ENCODE measurements at regions not wholly inside any gene's neighbourhood (a gene's known extent, or its start where the extent isn't known, plus 50 kb on each side); places are given as distances from the start of the nearest gene placed in this dataset.

DNA sequence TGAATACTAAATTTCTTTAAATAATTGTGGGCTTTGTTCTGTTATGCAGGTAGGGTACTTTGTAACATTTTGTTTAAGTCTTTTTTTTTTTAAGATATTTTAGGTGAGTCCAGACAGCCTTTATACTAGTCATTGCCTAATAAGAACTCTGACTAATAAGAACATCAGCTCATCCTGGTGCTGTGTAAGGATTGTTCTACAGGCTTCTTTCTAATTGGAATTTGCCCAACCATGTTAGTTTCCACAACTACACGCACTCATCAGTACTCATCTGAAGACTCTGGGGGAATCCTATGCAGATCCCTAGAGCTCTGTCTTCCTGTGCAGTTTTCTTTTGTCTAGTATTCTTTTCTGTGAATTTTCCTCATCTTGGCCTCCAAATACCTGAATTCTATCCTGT lies 741.8 kb downstream of the IGSF11 start:
- no peak for DNase-seq

DNA sequence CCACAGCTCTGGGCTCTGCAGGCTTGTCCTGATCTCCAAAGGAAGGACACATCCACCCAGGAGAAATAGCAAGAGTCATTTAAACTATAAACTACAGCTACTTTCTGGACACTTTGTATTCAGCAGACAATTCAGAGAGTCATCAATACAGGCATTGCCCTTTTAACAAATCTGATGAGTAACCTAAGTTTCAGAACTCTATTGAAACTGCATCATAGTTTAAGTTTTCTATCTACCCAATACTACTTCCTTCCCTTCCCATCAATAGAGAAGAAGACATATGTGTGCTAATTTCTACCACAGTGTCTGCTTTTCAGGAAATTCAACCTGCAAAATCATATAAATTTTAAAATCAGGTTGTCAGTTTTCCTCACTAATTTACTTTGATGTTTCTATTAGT lies 736.5 kb downstream of the IGSF11 start:
- no peak for DNase-seq

DNA sequence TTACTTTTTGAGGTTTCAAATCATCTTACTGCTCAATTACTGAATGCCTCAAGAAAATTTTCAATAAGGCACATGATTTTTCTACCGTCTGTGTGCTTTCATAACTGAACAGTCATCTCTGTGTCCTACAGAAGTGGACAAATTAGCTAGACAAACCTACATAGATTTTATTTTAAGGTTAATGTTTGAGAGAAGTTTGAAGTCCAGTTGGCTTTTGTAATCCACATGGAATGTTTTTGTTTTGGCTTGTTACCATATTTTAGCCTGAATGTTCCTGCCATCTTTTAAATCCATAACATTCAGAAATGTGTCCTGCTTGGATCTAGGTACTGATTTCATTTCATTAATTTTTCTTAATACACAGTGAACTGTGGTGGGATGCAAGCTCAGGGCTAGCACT lies 730.1 kb downstream of the IGSF11 start:
- DNase-seq, result no peak

DNA sequence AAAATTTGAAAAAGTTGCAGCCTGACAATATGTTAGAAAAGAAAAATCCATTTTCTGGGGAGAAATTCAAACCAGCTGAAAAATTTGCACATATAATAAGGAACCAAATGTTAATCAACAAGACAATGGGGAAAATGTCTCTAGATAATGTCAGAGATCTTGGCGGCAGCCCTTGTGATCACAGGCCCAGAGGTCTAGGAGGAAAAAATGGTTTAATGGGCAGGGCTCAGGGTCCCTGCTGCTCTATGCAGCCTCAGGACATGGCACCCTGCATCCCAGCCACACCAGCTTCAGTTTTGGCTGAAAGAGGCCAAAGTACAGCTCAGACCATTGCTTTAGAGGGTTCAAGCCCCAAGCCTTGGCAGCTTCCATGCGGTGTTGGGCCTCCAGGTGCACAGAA lies 701.9 kb downstream of the IGSF11 start:
- no peak for DNase-seq

DNA sequence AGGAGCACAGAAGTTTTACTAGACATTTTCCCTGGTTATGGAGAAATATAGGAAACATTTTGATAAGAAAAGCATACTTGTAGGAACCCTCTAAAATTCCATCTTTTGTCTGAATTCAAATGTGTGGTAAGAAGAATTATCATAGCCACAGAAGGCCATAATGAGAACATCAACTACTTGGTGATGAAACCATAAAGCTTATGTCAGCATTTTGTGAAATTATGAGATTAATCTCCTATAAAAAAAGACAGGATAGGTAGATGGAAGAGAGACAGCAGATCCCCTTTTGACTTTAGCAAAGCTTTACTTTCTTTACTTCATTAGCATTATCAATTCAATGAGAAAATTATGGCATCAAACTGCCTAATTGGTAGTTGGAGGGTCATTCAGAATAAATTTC lies 697.0 kb downstream of the IGSF11 start:
- no peak for DNase-seq

DNA sequence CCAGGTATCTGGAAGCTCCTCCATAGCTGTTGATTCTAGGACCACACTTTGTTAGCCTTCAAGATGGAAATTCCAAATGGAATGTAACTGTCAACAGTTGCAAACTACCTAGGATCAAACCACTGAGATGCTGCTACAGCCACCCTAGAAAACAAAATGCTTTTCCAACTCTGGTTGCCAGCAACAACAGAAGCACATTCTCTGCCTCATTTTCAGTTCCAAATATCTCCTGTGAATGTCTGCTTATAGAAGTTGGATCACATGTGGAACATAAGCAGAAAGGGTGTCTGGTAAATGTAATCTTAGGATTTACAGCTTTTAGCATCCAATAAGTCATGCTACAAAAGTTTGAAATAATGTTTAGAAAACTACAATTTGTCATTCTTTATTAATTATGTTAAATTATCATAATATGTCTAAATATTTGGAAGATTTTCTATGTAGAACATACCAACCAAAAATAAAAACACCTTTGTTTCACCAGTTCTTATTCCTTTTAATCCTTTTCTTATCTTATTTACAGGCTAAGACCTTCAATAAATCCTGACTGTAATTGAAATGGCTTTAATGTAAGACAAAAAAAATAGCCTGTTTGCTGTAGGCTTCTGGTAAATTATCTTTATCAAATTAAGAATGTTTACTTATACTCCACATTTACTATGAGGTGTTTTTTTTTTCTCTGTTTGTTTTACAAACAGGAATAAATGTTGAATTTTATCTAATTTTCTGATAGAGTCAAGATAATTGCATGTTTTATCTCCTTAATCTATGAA lies 687.1 kb downstream of the IGSF11 start:
- DNase-seq, result no peak

DNA sequence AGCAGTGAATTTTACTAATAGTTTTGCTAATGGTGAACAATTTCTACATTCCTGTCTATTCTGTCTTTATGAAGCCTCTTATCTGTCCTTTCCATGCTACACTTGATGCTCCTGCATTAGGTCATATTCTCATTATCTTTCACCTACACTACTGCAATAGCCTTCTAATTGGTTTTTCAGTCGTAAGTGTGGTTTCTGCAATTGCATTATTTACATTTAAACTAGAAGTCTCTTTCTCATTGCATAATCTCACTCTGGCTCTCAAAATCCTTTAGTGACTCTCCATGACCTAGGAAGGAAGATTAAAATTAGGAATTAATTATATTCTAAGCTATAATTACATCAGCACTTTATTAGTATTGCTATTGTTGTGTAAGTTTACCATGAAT lies 686.5 kb downstream of the IGSF11 start:
- DNase-seq, result no peak

DNA sequence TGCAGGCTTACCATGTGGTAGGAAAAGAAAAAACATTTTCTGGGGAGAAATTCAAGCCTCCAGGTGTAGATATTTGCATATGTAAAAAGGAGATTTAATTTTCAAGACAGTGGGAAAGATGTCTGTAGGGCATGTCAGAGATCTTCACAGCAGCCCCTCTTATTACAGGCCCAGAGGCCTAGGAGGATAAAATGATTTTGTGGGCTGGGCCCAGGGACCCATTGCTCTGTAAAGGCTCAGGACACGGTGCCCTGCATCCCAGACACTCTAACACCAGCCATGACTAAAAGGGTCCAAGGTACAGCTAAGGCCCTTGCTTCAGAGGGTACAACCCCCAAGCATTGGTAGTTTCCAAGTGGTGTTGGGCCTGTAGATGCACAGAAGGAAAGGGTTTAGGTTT lies 680.1 kb downstream of the IGSF11 start:
- DNase-seq, result no peak

DNA sequence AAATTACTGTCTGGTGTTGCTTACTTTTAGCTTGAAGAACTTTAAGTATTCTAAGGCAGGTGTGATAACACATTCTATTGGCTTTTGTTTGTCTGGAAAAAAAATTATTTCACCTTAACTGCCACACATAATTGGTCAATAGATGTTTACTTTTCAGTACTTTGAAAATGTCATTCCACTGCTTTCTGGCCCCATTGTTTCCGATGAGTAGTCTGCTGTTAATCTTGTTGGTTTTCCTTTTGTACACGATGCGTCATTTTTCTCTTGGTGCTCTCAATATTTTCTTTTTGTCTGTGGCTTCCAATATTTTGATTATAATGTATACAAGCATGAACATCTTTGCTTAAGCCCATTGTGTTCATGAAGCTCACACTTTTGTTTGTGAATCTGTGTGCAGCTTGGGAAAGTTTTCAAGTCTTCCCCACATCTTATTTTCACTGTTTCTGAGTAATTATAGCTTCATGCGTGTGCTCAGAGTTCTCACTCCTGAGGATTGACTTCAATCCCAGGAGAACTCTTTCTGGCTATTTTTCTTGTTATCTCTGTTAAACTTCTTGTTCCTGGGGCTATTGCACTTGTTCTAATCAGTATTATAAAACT lies 664.7 kb downstream of the IGSF11 start:
- no peak for DNase-seq

DNA sequence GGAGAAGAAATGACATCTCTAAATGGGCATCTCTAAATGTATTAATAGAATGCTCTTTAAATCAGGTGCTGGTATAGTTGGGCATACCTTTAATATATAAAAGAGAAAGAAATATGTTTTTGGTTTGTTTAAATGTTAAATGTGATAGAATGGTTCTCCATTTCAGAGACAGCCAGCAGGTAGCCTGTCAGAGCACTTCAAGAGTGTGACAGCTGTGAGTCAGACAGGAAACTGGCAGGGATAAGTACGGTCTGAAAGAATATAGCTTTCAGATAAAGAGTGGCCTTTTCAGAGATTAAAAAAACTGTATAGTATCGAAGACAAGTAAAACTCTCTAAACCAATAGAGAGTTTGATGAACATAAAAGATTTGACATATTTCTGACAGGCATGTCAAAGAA lies 654.1 kb downstream of the IGSF11 start:
- no peak for DNase-seq

DNA sequence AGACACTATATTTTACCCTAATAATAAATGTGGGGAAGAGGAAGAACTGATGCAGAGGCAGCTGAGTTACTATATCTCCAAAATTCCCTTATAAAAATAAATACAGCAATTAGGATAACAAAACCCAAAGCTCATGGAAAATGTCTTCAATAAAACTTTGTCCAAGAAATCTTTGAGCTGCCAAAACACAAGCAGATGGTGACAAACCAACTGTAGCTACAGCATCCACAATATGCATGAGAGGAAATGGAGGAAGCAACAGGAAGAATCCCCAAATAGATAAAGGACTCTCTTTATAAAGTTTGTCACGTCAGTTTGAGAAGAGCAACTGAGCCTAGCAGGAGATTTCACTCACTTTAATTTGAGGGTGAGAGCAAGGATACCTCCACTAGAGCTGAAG lies 638.2 kb downstream of the IGSF11 start:
- DNase-seq, result no peak

DNA sequence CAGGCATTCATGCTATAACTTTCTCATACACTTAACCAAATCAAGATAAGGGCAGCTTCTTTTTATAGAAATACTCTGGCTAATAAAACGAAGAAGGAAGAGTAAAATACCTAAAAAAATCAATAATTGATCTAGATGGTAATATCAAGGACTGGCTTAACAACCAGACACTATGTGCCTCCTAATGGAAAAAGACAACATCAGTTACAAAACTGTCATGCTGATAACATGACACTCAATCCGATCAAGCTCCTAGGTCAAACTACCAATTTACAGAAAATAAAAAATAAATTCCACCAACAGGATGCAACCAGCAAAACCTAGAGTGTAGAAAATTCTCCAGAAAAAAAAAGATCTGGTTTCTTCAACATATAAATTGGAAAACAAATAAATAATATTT lies 634.6 kb downstream of the IGSF11 start:
- DNase-seq, result no peak

DNA sequence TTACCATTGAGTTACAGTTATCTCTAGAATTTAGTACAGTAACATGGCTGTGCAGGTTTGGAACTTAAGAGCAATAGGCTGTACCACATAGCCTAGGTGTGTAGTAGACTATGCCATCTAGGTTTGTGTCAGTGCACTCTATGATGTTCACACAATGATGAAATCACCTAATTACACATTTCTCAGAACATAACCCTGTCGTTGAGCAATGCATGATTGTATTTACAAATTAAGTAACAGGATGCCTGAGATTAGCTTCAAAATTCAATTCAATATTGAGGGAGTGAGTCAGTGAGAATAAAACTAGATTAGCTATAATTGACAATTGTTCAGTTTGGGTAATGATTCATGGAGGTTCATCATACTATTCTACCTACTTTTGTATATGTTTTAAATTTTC lies 633.8 kb downstream of the IGSF11 start:
- no peak for DNase-seq

DNA sequence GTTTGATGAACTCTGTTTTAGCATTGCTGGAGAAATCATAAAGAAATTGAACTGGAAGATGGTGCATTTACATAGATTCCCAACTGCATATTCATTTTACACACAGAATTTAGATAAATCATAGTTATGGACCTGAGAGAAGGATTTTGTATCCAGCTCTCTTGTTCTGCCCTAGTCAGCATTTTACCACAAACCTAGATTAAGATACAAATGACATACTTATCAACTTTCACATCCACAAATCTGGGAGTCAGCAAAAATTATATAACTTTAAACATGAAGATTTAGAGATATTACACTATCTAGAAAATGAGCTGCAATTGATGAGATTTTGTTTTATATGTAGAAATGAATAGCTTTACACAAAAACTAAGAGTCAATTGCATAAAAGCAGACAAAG lies 632.8 kb downstream of the IGSF11 start:
- no peak for DNase-seq

DNA sequence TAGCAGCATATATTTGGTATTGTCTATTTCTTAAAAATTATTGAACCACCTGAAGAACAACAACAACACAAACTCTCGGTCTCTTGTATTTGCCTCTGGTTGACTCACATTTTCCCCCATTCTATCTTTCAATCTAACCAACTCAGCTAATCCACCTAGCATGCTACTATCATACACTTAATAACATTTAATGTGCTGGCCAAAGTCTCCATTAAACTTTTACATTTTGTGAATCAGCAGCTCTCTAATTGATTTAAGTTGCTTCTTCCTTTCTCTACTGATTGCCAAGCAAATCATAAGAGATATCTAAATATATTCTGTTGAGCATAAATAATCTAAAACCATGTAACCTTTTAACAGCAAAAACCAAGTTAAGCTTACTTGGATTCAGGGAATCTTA lies 631.7 kb downstream of the IGSF11 start:
- no peak for DNase-seq

DNA sequence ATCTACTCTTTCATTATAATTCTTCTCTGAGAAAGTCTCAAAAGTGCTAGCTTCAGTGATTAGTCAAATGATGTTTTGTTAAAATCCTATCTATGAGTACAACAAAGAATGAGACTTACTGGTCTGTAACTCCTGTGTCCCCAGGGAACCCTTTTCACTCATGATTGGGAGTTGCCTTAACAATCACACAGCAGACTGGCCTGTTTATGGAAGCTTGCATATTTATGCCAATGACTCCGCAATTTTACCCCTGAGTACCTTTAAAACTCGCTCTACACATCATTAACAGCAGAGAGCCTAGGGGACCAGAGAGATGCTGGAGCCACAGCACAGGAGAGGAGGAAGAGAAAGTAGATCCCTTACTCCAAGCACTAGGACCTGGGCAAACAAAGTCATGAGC lies 628.1 kb downstream of the IGSF11 start:
- DNase-seq, result peak; percentile 2

DNA sequence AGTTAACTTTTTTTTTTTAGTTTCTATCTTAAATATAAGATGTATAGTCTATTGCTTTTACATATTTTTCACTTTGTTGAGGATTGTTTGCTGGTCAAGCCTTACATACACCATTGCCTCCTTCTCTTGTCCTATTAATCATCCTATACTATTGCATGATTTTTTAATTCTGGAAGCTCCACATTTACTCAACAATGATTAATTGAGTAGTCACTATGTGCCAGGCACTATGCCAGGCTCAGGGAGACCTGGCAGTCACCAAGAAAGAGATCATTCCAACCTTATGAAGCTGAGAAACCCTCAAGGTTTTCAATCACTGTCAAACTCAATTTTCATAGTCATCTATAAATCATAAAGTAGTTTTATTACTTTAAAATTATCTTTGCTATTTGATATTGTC lies 626.2 kb downstream of the IGSF11 start:
- no peak for DNase-seq

DNA sequence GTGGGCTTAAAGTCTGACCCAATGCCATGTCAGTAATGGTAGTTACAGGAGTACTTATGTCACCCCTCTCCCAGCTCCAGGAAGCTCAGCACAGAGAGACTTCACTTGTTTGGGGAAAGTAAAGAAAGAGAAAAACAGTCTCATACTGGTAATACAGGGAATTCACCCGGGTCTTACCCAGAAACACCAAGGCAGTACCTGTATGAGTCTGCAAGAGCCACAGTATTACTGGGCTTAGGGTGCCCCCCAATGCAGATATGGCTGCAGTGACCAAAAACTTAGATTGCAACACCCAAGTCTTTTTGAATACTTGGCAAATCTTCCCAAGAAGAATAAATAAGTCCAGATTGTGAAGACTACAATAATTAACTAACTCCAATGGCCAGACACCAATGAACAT lies 622.1 kb downstream of the IGSF11 start:
- no peak for DNase-seq

DNA sequence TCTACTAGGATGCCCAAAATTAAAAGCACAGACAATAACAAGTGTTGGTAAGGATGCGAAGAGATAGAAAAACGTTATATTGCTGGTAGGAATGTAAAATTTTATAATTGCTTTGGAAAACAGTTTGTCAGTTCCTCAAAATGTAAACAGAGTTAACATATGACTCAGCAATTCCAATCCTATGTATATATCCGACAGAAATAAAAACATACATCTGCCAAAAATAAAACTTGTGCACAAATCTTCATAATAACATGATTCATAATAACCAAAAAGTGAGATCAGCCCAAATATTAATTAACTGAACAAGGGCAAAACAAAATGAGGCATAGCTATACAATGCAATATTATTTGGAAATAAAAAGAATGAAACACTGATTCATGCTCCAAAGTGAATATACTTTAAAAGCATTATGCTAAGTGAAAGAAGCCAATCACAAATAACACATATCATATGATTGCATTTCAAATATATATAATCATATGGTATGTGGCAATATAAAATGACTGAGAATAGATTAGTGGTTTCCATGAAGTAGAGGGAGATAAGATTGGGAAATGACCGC lies 609.3 kb downstream of the IGSF11 start:
- DNase-seq, result no peak

DNA sequence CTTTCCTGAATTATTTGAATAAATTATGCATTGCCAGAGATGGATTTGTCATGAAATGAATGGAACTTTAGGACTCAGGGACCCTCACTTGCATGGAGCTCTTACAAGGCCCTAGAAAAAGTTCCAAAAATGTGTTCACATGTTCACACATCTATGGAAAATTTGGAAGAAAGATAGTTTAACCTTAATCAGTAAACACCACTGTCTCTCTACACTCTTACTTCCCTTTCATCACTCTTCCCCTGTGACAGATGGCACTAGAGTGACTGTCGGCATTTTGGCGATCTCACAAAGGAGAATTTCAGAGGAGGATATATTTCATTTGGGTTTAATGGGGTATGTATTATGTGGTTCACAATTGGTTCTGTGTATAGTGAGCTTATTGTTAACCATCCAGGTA lies 600.8 kb downstream of the IGSF11 start:
- DNase-seq, result no peak

DNA sequence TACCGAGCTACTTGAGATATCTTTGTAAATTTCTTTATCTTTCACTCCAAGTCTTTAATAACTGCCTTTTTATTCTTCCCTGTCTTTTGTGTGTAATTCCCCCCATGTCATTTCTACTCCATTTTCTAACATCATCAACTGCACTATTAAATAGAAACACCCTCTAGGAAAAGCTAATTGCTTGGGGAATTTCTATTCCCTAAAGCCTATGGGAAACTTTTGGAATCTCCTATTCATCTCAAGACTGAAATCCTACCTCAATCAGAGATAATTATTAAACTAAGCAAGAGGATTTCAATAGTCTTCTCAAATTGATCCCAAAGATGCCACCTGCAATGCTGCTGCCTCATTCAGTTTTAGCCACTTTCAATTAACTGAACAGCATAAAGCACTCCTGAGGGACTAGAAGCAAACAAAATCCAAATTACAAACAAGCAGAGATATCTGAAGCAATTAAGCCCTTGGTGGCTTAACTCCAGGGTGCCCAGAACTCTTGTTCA lies 598.7 kb downstream of the IGSF11 start:
- DNase-seq, result no peak

DNA sequence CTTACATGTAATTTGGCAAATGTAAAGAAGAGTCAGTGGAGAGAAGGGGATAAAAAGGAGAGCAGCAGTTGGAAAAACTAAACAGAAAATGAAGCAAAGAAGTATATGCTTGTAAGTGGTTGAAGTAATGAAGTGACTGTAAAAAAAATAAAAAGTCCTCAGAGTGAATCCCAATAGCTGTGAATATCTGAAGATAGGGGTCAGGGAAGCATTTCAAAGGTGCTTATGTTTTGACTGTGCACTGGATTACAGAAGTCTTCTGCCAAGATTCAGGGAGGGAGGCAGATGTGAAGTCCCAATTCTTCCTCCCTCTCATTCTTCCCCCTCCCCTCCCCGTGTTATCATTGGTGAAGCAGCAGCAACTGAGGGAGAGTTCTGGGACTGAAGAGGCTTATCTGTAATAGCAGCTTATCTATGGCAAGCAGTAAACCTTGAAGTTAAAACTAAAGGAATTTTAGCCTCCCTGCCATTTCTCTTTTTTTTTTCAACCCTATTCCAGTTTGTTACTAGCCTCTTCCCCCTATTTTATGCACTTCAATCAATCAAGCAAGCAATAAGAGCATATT lies 597.9 kb downstream of the IGSF11 start:
- DNase-seq, result no peak

DNA sequence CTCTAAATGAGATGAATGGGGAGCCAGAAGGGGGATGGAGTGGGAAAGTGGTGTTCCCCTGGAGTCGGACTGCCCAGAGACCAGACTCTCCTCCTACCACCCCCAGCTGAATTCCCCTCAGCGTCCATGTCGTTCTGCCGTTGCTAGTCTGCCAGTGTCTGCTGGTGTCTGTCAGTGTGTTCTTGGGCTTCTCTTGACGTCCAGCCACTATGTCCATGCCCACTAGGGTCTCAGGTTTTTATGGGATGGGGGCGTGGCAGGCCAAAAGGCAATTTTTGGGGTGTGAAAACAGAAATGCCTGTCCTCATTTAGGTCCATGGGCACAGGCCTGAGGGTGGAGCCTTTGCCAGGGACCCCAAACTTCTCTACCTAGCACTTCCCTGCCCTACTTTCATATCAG lies 589.6 kb downstream of the IGSF11 start:
- DNase-seq, result no peak

DNA sequence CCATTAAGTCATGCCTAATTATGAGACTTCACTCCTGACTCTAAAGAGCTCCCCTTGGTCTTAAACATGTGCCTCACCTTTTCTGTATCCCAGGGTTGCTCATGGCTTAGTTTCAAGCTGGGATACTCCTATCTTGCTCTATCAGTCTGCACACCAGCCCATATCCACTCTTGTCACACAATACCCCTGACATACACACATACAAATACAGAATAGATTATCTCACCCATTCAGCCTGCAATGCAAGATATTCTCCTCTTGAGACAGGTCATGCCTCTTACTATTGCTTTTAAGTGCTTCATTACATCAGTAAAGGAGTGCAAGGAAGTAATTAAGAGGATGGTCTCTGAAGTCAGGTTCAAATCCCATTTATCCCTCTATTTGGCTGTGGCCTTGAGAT lies 587.3 kb downstream of the IGSF11 start:
- DNase-seq, result no peak

All from left kidney (tissue), 1 donor.